ENCODE measurements at regions not wholly inside any gene's neighbourhood (a gene's known extent, or its start where the extent isn't known, plus 50 kb on each side); places are given as distances from the start of the nearest gene placed in this dataset.
A peak's percentile ranks its signal among the peaks of the same experiment; 100 is the strongest.

- Histone ChIP-seq H3K4me3 (ENCODE audit: low read length in 2 of 2) (no peak overlapping the region), H3K4me1 (ENCODE audit: control insufficient read depth in 1 of 2, insufficient read depth in 2 of 2, low read length in 2 of 2) (no peaks in the 10 kb centered on the region), H3K27me3 (ENCODE audit: control insufficient read depth in 1 of 2, insufficient read depth in 2 of 2, low read length in 1 of 2) (no peaks in the 10 kb centered on the region), H3K9me3 (ENCODE audit: control insufficient read depth, low read length) (no peaks in the 10 kb centered on the region), H3K36me3 (ENCODE audit: control insufficient read depth in 1 of 2, insufficient read depth in 2 of 2, low read length in 1 of 2) (no peaks in the 10 kb centered on the region), H3K27ac (ENCODE audit: low read depth in 1 of 2, low read length in 2 of 2) (no peak overlapping the region)
- 95 to 98% methylated on average over 3 of the region's 3 CpGs for WGBS, 2 donors
- ATAC-seq (ENCODE audit: low FRiP score) (no peak), DNase-seq (no peak)
- intact Hi-C loops (cut with DNase I), result no loop called here
Measured at GRCh38 chr2:196224756-196225155, 53.4 kb upstream of the STK17B start.

- Histone ChIP-seq H3K27ac (ENCODE audit: low read depth in 1 of 2, low read length in 2 of 2) (no peak overlapping the region), H3K27me3 (ENCODE audit: control insufficient read depth in 1 of 2, insufficient read depth in 2 of 2, low read length in 1 of 2) (no peaks in the 10 kb centered on the region), H3K4me3 (ENCODE audit: low read length in 2 of 2) (no peak overlapping the region), H3K4me1 (ENCODE audit: control insufficient read depth in 1 of 2, insufficient read depth in 2 of 2, low read length in 2 of 2) (no peaks in the 10 kb centered on the region), H3K36me3 (ENCODE audit: control insufficient read depth in 1 of 2, insufficient read depth in 2 of 2, low read length in 1 of 2) (no peaks in the 10 kb centered on the region), H3K9me3 (ENCODE audit: control insufficient read depth, low read length) (no peaks in the 10 kb centered on the region)
- no peak for DNase-seq
- no peak for ATAC-seq (ENCODE audit: low FRiP score)
- intact Hi-C loops (cut with DNase I), result no loop called here
- WGBS, 2 donors, result 8 to 13% methylated on average over 1 of the region's 1 CpG
Measured at GRCh38 chr2:196225213-196225612, 53.8 kb upstream of the STK17B start.

GRCh38 chr2:196226058-196226706, 54.8 kb upstream of the STK17B start:
- Histone ChIP-seq H3K4me1 (ENCODE audit: control insufficient read depth in 1 of 2, insufficient read depth in 2 of 2, low read length in 2 of 2) (no peaks in the 10 kb centered on the region), H3K4me3 (ENCODE audit: low read length in 2 of 2) (no peak overlapping the region), H3K9me3 (ENCODE audit: control insufficient read depth, low read length) (no peaks in the 10 kb centered on the region), H3K36me3 (ENCODE audit: control insufficient read depth in 1 of 2, insufficient read depth in 2 of 2, low read length in 1 of 2) (no peaks in the 10 kb centered on the region), H3K27ac (ENCODE audit: low read depth in 1 of 2, low read length in 2 of 2) (no peak overlapping the region), H3K27me3 (ENCODE audit: control insufficient read depth in 1 of 2, insufficient read depth in 2 of 2, low read length in 1 of 2) (no peaks in the 10 kb centered on the region)
- no peak for DNase-seq
- ATAC-seq (ENCODE audit: low FRiP score), result no peak
- intact Hi-C loops (cut with DNase I), result no loop called here

- no peaks in the 10 kb centered on the region for H3K9me3 ChIP-seq (ENCODE audit: control insufficient read depth, low read length)
- no peaks in the 10 kb centered on the region for H3K4me1 ChIP-seq (ENCODE audit: control insufficient read depth in 1 of 2, insufficient read depth in 2 of 2, low read length in 2 of 2)
- ATAC-seq (ENCODE audit: low FRiP score) (no peak), DNase-seq (no peak)
- WGBS, 2 donors, result 88 to 92% methylated on average over 1 of the region's 1 CpG
- no peaks in the 10 kb centered on the region for H3K27me3 ChIP-seq (ENCODE audit: control insufficient read depth in 1 of 2, insufficient read depth in 2 of 2, low read length in 1 of 2)
- H3K4me3 ChIP-seq (ENCODE audit: low read length in 2 of 2), result no peak overlapping the region
- intact Hi-C loops (cut with DNase I), result no loop called here
- H3K27ac ChIP-seq (ENCODE audit: low read depth in 1 of 2, low read length in 2 of 2), result no peak overlapping the region
- H3K36me3 ChIP-seq (ENCODE audit: control insufficient read depth in 1 of 2, insufficient read depth in 2 of 2, low read length in 1 of 2), result no peaks in the 10 kb centered on the region
Measured at GRCh38 chr2:196226707-196227065, 55.3 kb upstream of the STK17B start.

GRCh38 chr2:196229013-196229412, 57.6 kb upstream of the STK17B start:
- H3K4me1 ChIP-seq (ENCODE audit: control insufficient read depth in 1 of 2, insufficient read depth in 2 of 2, low read length in 2 of 2), result peaks cover 2 to 3% of the 10 kb centered on the region in 2 donors
- 12 to 25% methylated on average over 3 of the region's 3 CpGs for WGBS, 2 donors
- H3K9me3 ChIP-seq (ENCODE audit: control insufficient read depth, low read length), result no peaks in the 10 kb centered on the region
- H3K36me3 ChIP-seq (ENCODE audit: control insufficient read depth in 1 of 2, insufficient read depth in 2 of 2, low read length in 1 of 2), result no peaks in the 10 kb centered on the region
- no peak overlapping the region for H3K4me3 ChIP-seq (ENCODE audit: low read length in 2 of 2)
- intact Hi-C loops (cut with DNase I), result no loop called here
- ATAC-seq (ENCODE audit: low FRiP score) (no peak), DNase-seq (no peak)
- H3K27ac ChIP-seq (ENCODE audit: low read depth in 1 of 2, low read length in 2 of 2), result no peak overlapping the region
- no peaks in the 10 kb centered on the region for H3K27me3 ChIP-seq (ENCODE audit: control insufficient read depth in 1 of 2, insufficient read depth in 2 of 2, low read length in 1 of 2)

- peaks cover 2 to 3% of the 10 kb centered on the region in 2 donors for H3K4me1 ChIP-seq (ENCODE audit: control insufficient read depth in 1 of 2, insufficient read depth in 2 of 2, low read length in 2 of 2)
- WGBS, 2 donors, result 92 to 93% methylated on average over 13 of the region's 13 CpGs
Measured at GRCh38 chr2:196230061-196230854, 58.9 kb upstream of the STK17B start.

GRCh38 chr2:196233021-196233804, 61.8 kb upstream of the STK17B start:
- H3K36me3 ChIP-seq (ENCODE audit: control insufficient read depth in 1 of 2, insufficient read depth in 2 of 2, low read length in 1 of 2), result no peaks in the 10 kb centered on the region
- no peaks in the 10 kb centered on the region for H3K9me3 ChIP-seq (ENCODE audit: control insufficient read depth, low read length)
- H3K4me3 ChIP-seq (ENCODE audit: low read length in 2 of 2), result no peak overlapping the region
- DNase-seq (peak in 1 of 2 donors; percentile 63), ATAC-seq (ENCODE audit: low FRiP score) (peak; percentile 64)
- H3K4me1 ChIP-seq (ENCODE audit: control insufficient read depth in 1 of 2, insufficient read depth in 2 of 2, low read length in 2 of 2), result peaks cover 2 to 3% of the 10 kb centered on the region in 2 donors
- 0 to 1% methylated on average over 5 of the region's 5 CpGs for WGBS, 2 donors
- intact Hi-C loops (cut with DNase I), result no loop called here
- H3K27me3 ChIP-seq (ENCODE audit: control insufficient read depth in 1 of 2, insufficient read depth in 2 of 2, low read length in 1 of 2), result no peaks in the 10 kb centered on the region
- peak overlapping the region; percentile 14 to 28 for H3K27ac ChIP-seq (ENCODE audit: low read depth in 1 of 2, low read length in 2 of 2)

More at GRCh38 chr2:196230061-196230854, 58.9 kb upstream of the STK17B start:
- no peaks in the 10 kb centered on the region for H3K27me3 ChIP-seq (ENCODE audit: control insufficient read depth in 1 of 2, insufficient read depth in 2 of 2, low read length in 1 of 2)
- H3K27ac ChIP-seq (ENCODE audit: low read depth in 1 of 2, low read length in 2 of 2), result no peak overlapping the region
- no peaks in the 10 kb centered on the region for H3K9me3 ChIP-seq (ENCODE audit: control insufficient read depth, low read length)
- ATAC-seq (ENCODE audit: low FRiP score) (no peak), DNase-seq (no peak)
- H3K36me3 ChIP-seq (ENCODE audit: control insufficient read depth in 1 of 2, insufficient read depth in 2 of 2, low read length in 1 of 2), result no peaks in the 10 kb centered on the region
- intact Hi-C loops (cut with DNase I), result no loop called here
- no peak overlapping the region for H3K4me3 ChIP-seq (ENCODE audit: low read length in 2 of 2)

- Histone ChIP-seq H3K36me3 (ENCODE audit: control insufficient read depth in 1 of 2, insufficient read depth in 2 of 2, low read length in 1 of 2) (no peaks in the 10 kb centered on the region), H3K4me3 (ENCODE audit: low read length in 2 of 2) (no peak overlapping the region), H3K27me3 (ENCODE audit: control insufficient read depth in 1 of 2, insufficient read depth in 2 of 2, low read length in 1 of 2) (no peaks in the 10 kb centered on the region), H3K9me3 (ENCODE audit: control insufficient read depth, low read length) (no peaks in the 10 kb centered on the region), H3K4me1 (ENCODE audit: control insufficient read depth in 1 of 2, insufficient read depth in 2 of 2, low read length in 2 of 2) (peaks cover 2 to 3% of the 10 kb centered on the region in 2 donors), H3K27ac (ENCODE audit: low read depth in 1 of 2, low read length in 2 of 2) (peak overlapping the region; percentile 14 to 68)
- WGBS, 2 donors, result 80 to 85% methylated on average over 4 of the region's 4 CpGs
- intact Hi-C loops (cut with DNase I), result no loop called here
- ATAC-seq (ENCODE audit: low FRiP score) (peak; percentile 16), DNase-seq (no peak)
Measured at GRCh38 chr2:196233805-196234475, 62.6 kb upstream of the STK17B start.
